ENCODE measurements at regions not wholly inside any gene's neighbourhood (a gene's known extent, or its start where the extent isn't known, plus 50 kb on each side); places are given as distances from the start of the nearest gene placed in this dataset.
"Not testable (repeated sequence)": the region's sequence is repeated elsewhere in the genome, so short reads cannot be mapped to it uniquely, and the experiment has no call there.

DNA sequence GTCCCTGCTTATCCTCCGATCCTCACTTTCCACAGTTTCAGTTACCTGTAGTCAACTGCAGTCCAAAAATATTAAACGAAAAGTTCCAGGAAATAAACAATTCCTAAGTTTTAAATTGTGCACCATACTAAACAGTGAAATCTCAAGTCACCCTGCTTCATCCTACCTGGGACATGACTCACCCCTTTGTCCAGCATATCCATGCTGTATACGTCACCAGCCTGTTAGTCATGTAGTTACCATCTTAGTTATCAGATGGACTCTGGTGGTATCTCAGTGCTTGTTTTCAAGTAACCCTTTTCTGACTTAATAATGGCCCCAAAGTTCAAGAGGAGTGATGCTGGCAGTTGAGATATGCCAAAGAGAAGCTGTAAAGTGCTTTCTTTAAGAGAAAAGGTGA is 50.3 kb upstream of the NAPEPLD start:
- not testable (repeated sequence) for H3K9me3 ChIP-seq (ENCODE audit: control insufficient read depth in 4 of 4, insufficient read depth in 3 of 4, low read length in 3 of 4); H3K4me3 ChIP-seq; H3K27me3 ChIP-seq (ENCODE audit: control insufficient read depth in 3 of 3, insufficient read depth in 3 of 3, low read length in 2 of 3); H3K9ac ChIP-seq (ENCODE audit: insufficient read depth in 1 of 2, low read length in 2 of 2); H3K4me1 ChIP-seq (ENCODE audit: control insufficient read depth in 5 of 5, insufficient read depth in 5 of 5, low read length in 5 of 5); H3K36me3 ChIP-seq (ENCODE audit: control insufficient read depth in 4 of 4, insufficient read depth in 4 of 4, low read length in 4 of 4); H3K27ac ChIP-seq (ENCODE audit: low read depth in 1 of 2, low read length in 1 of 2); ATAC-seq (ENCODE audit: insufficient read depth, low FRiP score); DNase-seq
- 88 to 93% methylated on average over 3 of the region's 3 CpGs for WGBS, 2 donors

All from lung (tissue), 9 donors.